ENCODE measurements at regions not wholly inside any gene's neighbourhood (a gene's known extent, or its start where the extent isn't known, plus 50 kb on each side); places are given as distances from the start of the nearest gene placed in this dataset.

- DNase-seq (ENCODE audit: low spot score): peak; percentile 90
Measured at GRCh38 chr10:31709476-31709875, 219.2 kb downstream of the ARHGAP12 start.

GRCh38 chr10:31709028-31709427 lies 219.6 kb downstream of the ARHGAP12 start:
- no peak for DNase-seq (ENCODE audit: low spot score)

GRCh38 chr10:31708474-31708873 lies 220.2 kb downstream of the ARHGAP12 start:
- DNase-seq (ENCODE audit: low spot score): peak; percentile 91

- peak; percentile 62 for DNase-seq (ENCODE audit: low spot score)
Measured at GRCh38 chr10:31708046-31708445, 220.6 kb downstream of the ARHGAP12 start.

GRCh38 chr10:31707093-31708039 lies 221.3 kb downstream of the ARHGAP12 start:
- peak; percentile 81 for DNase-seq (ENCODE audit: low spot score)

- DNase-seq (ENCODE audit: low spot score): no peak
Measured at GRCh38 chr10:31706464-31707092, 222.1 kb downstream of the ARHGAP12 start.

- DNase-seq (ENCODE audit: low spot score): no peak
Measured at GRCh38 chr10:31705136-31705535, 223.5 kb downstream of the ARHGAP12 start.

GRCh38 chr10:31704195-31704594 lies 224.4 kb downstream of the ARHGAP12 start:
- no peak for DNase-seq (ENCODE audit: low spot score)

- no peak for DNase-seq (ENCODE audit: low spot score)
Measured at GRCh38 chr10:31702954-31703353, 225.7 kb downstream of the ARHGAP12 start.

- DNase-seq (ENCODE audit: low spot score): no peak
Measured at GRCh38 chr10:31702005-31702404, 226.6 kb downstream of the ARHGAP12 start.

- no peak for DNase-seq (ENCODE audit: low spot score)
Measured at GRCh38 chr10:31701546-31701945, 227.1 kb downstream of the ARHGAP12 start.

GRCh38 chr10:31700181-31700611 lies 228.4 kb downstream of the ARHGAP12 start:
- no peak for DNase-seq (ENCODE audit: low spot score)

- DNase-seq (ENCODE audit: low spot score): peak; percentile 90
Measured at GRCh38 chr10:31698181-31698830, 230.3 kb downstream of the ARHGAP12 start.

- DNase-seq (ENCODE audit: low spot score): peak; percentile 93
Measured at GRCh38 chr10:31697271-31698180, 231.1 kb downstream of the ARHGAP12 start.

- no peak for DNase-seq (ENCODE audit: low spot score)
Measured at GRCh38 chr10:31694929-31695837, 233.4 kb downstream of the ARHGAP12 start.

GRCh38 chr10:31694126-31694685 lies 234.4 kb downstream of the ARHGAP12 start:
- DNase-seq (ENCODE audit: low spot score): no peak

- peak; percentile 42 for DNase-seq (ENCODE audit: low spot score)
Measured at GRCh38 chr10:31693491-31693890, 235.1 kb downstream of the ARHGAP12 start.

GRCh38 chr10:31689233-31689632 lies 239.4 kb downstream of the ARHGAP12 start:
- DNase-seq (ENCODE audit: low spot score): no peak

- DNase-seq (ENCODE audit: low spot score): no peak
Measured at GRCh38 chr10:31687663-31688482, 240.8 kb downstream of the ARHGAP12 start.

Data from umbilical cord (tissue), 1 donor.